ENCODE measurements at regions not wholly inside any gene's neighbourhood (a gene's known extent, or its start where the extent isn't known, plus 50 kb on each side); places are given as distances from the start of the nearest gene placed in this dataset.

- intact Hi-C loops (cut with micrococcal nuclease) = no loop called here
- no peak for DNase-seq (ENCODE audit: low read depth, low spot score)
- Histone ChIP-seq H3K27ac (ENCODE audit: low read depth, low read length) (no peak overlapping the region), H3K9me2 (ENCODE audit: insufficient read depth) (no peaks in the 10 kb centered on the region), H3K9ac (ENCODE audit: low read length) (no peak overlapping the region), H3K4me2 (ENCODE audit: low read length) (no peak overlapping the region), H3K36me3 (ENCODE audit: control insufficient read depth in 1 of 2, insufficient read depth in 2 of 2, low read length in 2 of 2) (no peaks in the 10 kb centered on the region), H3K9me3 (ENCODE audit: control insufficient read depth in 1 of 2, insufficient read depth in 1 of 2, low read depth in 1 of 2, low read length in 2 of 2) (no peaks in the 10 kb centered on the region), H4K20me1 (ENCODE audit: insufficient read depth) (no peaks in the 10 kb centered on the region), H3K79me2 (ENCODE audit: insufficient read depth, low read length) (no peaks in the 10 kb centered on the region), H3K4me3 (replicated peaks in 1 of 2; ENCODE audit: low read depth in 1 of 2, low read length in 2 of 2) (no peak overlapping the region), H2AFZ (ENCODE audit: low read depth, low read length, poor library complexity, severe bottlenecking) (no peak overlapping the region), H3K4me1 (ENCODE audit: control insufficient read depth in 1 of 2, insufficient read depth in 2 of 2, low read length in 2 of 2) (no peaks in the 10 kb centered on the region), H3K27me3 (ENCODE audit: insufficient read depth, low read length) (no peaks in the 10 kb centered on the region)
- POLR2A ChIA-PET = no interaction called here
- no peak for ATAC-seq
- RAD21 ChIA-PET (ENCODE audit: low non-redundant PET in 1 of 2, low total read pairs in 2 of 2, uncharacterized antibody in 2 of 2, unreplicated experiment in 2 of 2) = no interaction called here
- BruUV-seq (replicated peaks) = no TSS peak
- CTCF ChIA-PET = no interaction called here
- TF ChIP-seq CEBPB (IDR thresholded peaks at IDR 0.05; ENCODE audit: low read depth) (no peak), YY1 (IDR thresholded peaks at IDR 0.05; ENCODE audit: extremely low read depth, insufficient replicate concordance, low read depth, low read length) (no peak), MAX (IDR thresholded peaks at IDR 0.05) (no peak), JUND (IDR thresholded peaks at IDR 0.05) (no peak), EGR1 (IDR thresholded peaks at IDR 0.05; ENCODE audit: low read depth) (no peak)
- TF ChIP-seq, protein P1, sequence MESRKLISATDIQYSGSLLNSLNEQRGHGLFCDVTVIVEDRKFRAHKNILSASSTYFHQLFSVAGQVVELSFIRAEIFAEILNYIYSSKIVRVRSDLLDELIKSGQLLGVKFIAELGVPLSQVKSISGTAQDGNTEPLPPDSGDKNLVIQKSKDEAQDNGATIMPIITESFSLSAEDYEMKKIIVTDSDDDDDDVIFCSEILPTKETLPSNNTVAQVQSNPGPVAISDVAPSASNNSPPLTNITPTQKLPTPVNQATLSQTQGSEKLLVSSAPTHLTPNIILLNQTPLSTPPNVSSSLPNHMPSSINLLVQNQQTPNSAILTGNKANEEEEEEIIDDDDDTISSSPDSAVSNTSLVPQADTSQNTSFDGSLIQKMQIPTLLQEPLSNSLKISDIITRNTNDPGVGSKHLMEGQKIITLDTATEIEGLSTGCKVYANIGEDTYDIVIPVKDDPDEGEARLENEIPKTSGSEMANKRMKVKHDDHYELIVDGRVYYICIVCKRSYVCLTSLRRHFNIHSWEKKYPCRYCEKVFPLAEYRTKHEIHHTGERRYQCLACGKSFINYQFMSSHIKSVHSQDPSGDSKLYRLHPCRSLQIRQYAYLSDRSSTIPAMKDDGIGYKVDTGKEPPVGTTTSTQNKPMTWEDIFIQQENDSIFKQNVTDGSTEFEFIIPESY (IDR thresholded peaks at IDR 0.05; ENCODE audit: extremely low read depth, insufficient replicate concordance, low read length) = no peak
Observed at GRCh38 chr14:39483682-39484081, 51.4 kb upstream of the FBXO33 start.
